ENCODE measurements at regions not wholly inside any gene's neighbourhood (a gene's known extent, or its start where the extent isn't known, plus 50 kb on each side); places are given as distances from the start of the nearest gene placed in this dataset.
A peak's percentile ranks its signal among the peaks of the same experiment; 100 is the strongest.

- DNase-seq (ENCODE audit: low spot score) = no peak
Measured at GRCh38 chr2:200079356-200079755, 124.0 kb downstream of the MAIP1 start.

GRCh38 chr2:200081236-200081635, 125.9 kb downstream of the MAIP1 start:
- Mint-ChIP-seq H3K4me3 (peak overlapping the region; percentile 36), H3K27me3 (ENCODE audit: insufficient read depth, low read depth) (peaks cover 3% of the 10 kb centered on the region), H3K4me1 (peaks cover 46% of the 10 kb centered on the region), H3K27ac (peak overlapping the region; percentile 96), H3K9me3 (peaks cover 5% of the 10 kb centered on the region), H3K36me3 (no peaks in the 10 kb centered on the region)
- peak; percentile 93 for DNase-seq (ENCODE audit: low spot score)
- Histone ChIP-seq H3F3A (ENCODE audit: low read depth) (peaks cover 26% of the 10 kb centered on the region), H3K9ac (no peak overlapping the region), H2AFZ (replicated peaks) (peak overlapping the region; percentile 8), H3K36me3 (no peaks in the 10 kb centered on the region), H3K9me3 (ENCODE audit: low read depth) (peaks cover 3% of the 10 kb centered on the region), H3K4me2 (peak overlapping the region; percentile 59), H3K27ac (peak overlapping the region; percentile 91), H3K4me3 (peak overlapping the region; percentile 21), H3K27me3 (no peaks in the 10 kb centered on the region), H4K20me1 (ENCODE audit: low read depth) (no peaks in the 10 kb centered on the region), H3K79me2 (ENCODE audit: low read depth) (no peaks in the 10 kb centered on the region), H3K4me1 (peaks cover 38% of the 10 kb centered on the region)
- TF ChIP-seq EZH2phosphoT487 (IDR thresholded peaks at IDR 0.05) (peak; percentile 24), EZH2 (IDR thresholded peaks at IDR 0.05) (no peak)

More at GRCh38 chr2:200079356-200079755, 124.0 kb downstream of the MAIP1 start:
- H4K20me1 ChIP-seq (ENCODE audit: low read depth) = no peaks in the 10 kb centered on the region
- Mint-ChIP-seq H3K9me3 (peaks cover 5% of the 10 kb centered on the region), H3K27me3 (ENCODE audit: insufficient read depth, low read depth) (peaks cover 3% of the 10 kb centered on the region), H3K4me3 (no peak overlapping the region), H3K4me1 (peaks cover 48% of the 10 kb centered on the region), H3K27ac (no peak overlapping the region), H3K36me3 (no peaks in the 10 kb centered on the region)
- H3K36me3 ChIP-seq = no peaks in the 10 kb centered on the region
- TF ChIP-seq CTCF (IDR thresholded peaks at IDR 0.05) (no peak), EZH2phosphoT487 (IDR thresholded peaks at IDR 0.05) (no peak), EZH2 (IDR thresholded peaks at IDR 0.05) (no peak)
- peaks cover 38% of the 10 kb centered on the region for H3K4me1 ChIP-seq
- no peak overlapping the region for H3K4me3 ChIP-seq
- peaks cover 3% of the 10 kb centered on the region for H3K9me3 ChIP-seq (ENCODE audit: low read depth)
- H2AFZ ChIP-seq (replicated peaks) = no peak overlapping the region
- no peak overlapping the region for H3K4me2 ChIP-seq
- no peaks in the 10 kb centered on the region for H3K79me2 ChIP-seq (ENCODE audit: low read depth)
- peaks cover 26% of the 10 kb centered on the region for H3F3A ChIP-seq (ENCODE audit: low read depth)
- no peak overlapping the region for H3K27ac ChIP-seq
- H3K27me3 ChIP-seq = no peaks in the 10 kb centered on the region
- no peak overlapping the region for H3K9ac ChIP-seq

GRCh38 chr2:200081811-200082210, 126.4 kb downstream of the MAIP1 start:
- Mint-ChIP-seq H3K4me1 (peaks cover 42% of the 10 kb centered on the region), H3K27ac (peak overlapping the region; percentile 96), H3K36me3 (no peaks in the 10 kb centered on the region), H3K27me3 (ENCODE audit: insufficient read depth, low read depth) (peaks cover 3% of the 10 kb centered on the region), H3K4me3 (no peak overlapping the region), H3K9me3 (peaks cover 5% of the 10 kb centered on the region)
- H3K36me3 ChIP-seq = no peaks in the 10 kb centered on the region
- H3K4me2 ChIP-seq = peak overlapping the region; percentile 59
- no peak overlapping the region for H3K4me3 ChIP-seq
- TF ChIP-seq EZH2 (IDR thresholded peaks at IDR 0.05) (no peak), EZH2phosphoT487 (IDR thresholded peaks at IDR 0.05) (no peak), CTCF (IDR thresholded peaks at IDR 0.05) (no peak)
- H3K27me3 ChIP-seq = no peaks in the 10 kb centered on the region
- H3K9me3 ChIP-seq (ENCODE audit: low read depth) = peaks cover 3% of the 10 kb centered on the region
- no peaks in the 10 kb centered on the region for H3K79me2 ChIP-seq (ENCODE audit: low read depth)
- peak; percentile 40 for DNase-seq (ENCODE audit: low spot score)
- no peak overlapping the region for H3K9ac ChIP-seq
- H3K27ac ChIP-seq = peak overlapping the region; percentile 88
- H4K20me1 ChIP-seq (ENCODE audit: low read depth) = no peaks in the 10 kb centered on the region
- peaks cover 39% of the 10 kb centered on the region for H3K4me1 ChIP-seq
- H2AFZ ChIP-seq (replicated peaks) = peak overlapping the region; percentile 8
- peaks cover 26% of the 10 kb centered on the region for H3F3A ChIP-seq (ENCODE audit: low read depth)

GRCh38 chr2:200084036-200084435, 128.7 kb downstream of the MAIP1 start:
- no peak overlapping the region for H3K9ac ChIP-seq
- no peak overlapping the region for H3K27ac ChIP-seq
- Mint-ChIP-seq H3K27me3 (ENCODE audit: insufficient read depth, low read depth) (peaks cover 5% of the 10 kb centered on the region), H3K36me3 (no peaks in the 10 kb centered on the region), H3K4me1 (peaks cover 51% of the 10 kb centered on the region), H3K4me3 (no peak overlapping the region), H3K9me3 (peaks cover 5% of the 10 kb centered on the region), H3K27ac (no peak overlapping the region)
- H4K20me1 ChIP-seq (ENCODE audit: low read depth) = no peaks in the 10 kb centered on the region
- H3K79me2 ChIP-seq (ENCODE audit: low read depth) = no peaks in the 10 kb centered on the region
- H3K27me3 ChIP-seq = no peaks in the 10 kb centered on the region
- H3K9me3 ChIP-seq (ENCODE audit: low read depth) = peaks cover 3% of the 10 kb centered on the region
- no peak for TF ChIP-seq EZH2phosphoT487 (IDR thresholded peaks at IDR 0.05)
- TF ChIP-seq CTCF (IDR thresholded peaks at IDR 0.05) = no peak
- H3F3A ChIP-seq (ENCODE audit: low read depth) = peaks cover 28% of the 10 kb centered on the region
- DNase-seq (ENCODE audit: low spot score) = no peak
- no peak overlapping the region for H2AFZ ChIP-seq (replicated peaks)
- no peak overlapping the region for H3K4me2 ChIP-seq
- peaks cover 43% of the 10 kb centered on the region for H3K4me1 ChIP-seq
- H3K36me3 ChIP-seq = no peaks in the 10 kb centered on the region
- no peak overlapping the region for H3K4me3 ChIP-seq
